GM12875 (cell line): ENCODE measurements at regions not wholly inside any gene's neighbourhood (a gene's known extent, or its start where the extent isn't known, plus 50 kb on each side); places are given as distances from the start of the nearest gene placed in this dataset.
"Not testable (repeated sequence)": the region's sequence is repeated elsewhere in the genome, so short reads cannot be mapped to it uniquely, and the experiment has no call there.

Source experiments
- H3K4me3 ChIP-seq: one replicate; pipeline ENCODE4 v1.5.1; 2011; ENCODE audit warnings: low read depth, low read length, control low read depth
- TF ChIP-seq, protein P1 (sequence below): IDR thresholded peaks from 2 replicates; pipeline ENCODE4 v1.5.1; 2011; ENCODE audit warnings: low read depth, mild to moderate bottlenecking, control low read depth, inconsistent platforms, low read length, moderate library complexity, borderline replicate concordance; ENCODE audit not compliant: insufficient read depth

GRCh38 chr3:162722337-162722736 is 1225.7 kb downstream of the OTOL1 start:
- H3K4me3 ChIP-seq = no peak overlapping the region
- TF ChIP-seq, protein P1, sequence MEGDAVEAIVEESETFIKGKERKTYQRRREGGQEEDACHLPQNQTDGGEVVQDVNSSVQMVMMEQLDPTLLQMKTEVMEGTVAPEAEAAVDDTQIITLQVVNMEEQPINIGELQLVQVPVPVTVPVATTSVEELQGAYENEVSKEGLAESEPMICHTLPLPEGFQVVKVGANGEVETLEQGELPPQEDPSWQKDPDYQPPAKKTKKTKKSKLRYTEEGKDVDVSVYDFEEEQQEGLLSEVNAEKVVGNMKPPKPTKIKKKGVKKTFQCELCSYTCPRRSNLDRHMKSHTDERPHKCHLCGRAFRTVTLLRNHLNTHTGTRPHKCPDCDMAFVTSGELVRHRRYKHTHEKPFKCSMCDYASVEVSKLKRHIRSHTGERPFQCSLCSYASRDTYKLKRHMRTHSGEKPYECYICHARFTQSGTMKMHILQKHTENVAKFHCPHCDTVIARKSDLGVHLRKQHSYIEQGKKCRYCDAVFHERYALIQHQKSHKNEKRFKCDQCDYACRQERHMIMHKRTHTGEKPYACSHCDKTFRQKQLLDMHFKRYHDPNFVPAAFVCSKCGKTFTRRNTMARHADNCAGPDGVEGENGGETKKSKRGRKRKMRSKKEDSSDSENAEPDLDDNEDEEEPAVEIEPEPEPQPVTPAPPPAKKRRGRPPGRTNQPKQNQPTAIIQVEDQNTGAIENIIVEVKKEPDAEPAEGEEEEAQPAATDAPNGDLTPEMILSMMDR = no peak

DNA sequence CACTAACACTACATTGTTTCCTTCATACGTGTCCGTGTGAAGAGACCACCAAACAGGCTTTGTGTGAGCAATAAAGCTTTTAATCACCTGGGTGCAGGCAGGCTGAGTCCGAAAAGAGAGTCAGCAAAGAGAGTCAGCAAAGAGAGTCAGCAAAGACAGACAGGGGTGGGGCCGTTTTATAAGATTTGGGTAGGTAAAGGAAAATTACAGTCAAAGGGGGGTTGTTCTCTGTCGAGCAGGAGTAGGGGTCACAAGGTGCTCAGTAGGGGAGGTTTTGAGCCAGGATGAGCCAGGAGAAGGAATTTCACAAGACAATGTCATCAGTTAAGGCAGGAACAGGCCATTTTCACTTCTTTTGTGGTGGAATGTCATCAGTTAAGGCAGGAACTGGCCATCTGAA is 1226.2 kb downstream of the OTOL1 start:
- H3K4me3 ChIP-seq = not testable (repeated sequence)

GRCh38 chr3:162729686-162730085 is 1233.1 kb downstream of the OTOL1 start:
- TF ChIP-seq, protein P1 = no peak
- no peak overlapping the region for H3K4me3 ChIP-seq

DNA sequence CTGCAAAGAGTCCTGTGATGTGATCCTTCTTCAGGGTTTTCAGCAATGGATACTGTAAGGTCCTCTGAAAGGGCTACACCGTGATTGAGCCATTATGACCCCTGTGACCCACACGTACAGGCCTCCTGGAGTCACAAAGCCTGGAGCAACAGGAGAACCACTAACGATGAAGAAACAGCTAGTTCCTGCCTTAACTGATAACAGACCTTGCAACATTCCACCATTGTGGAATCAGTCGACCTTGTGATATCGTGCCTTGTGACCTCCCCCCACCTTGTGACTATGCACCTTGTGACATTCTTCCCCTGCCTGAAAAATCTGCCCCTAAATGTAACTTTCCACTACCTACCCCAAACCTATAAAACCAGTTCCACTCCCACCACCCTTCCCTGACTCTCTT is 1235.4 kb downstream of the OTOL1 start:
- not testable (repeated sequence) for H3K4me3 ChIP-seq

- no peak overlapping the region for H3K4me3 ChIP-seq
- TF ChIP-seq, protein P1 = no peak
Measured at GRCh38 chr3:162738784-162739183, 1242.2 kb downstream of the OTOL1 start.

- TF ChIP-seq, protein P1 = no peak
- no peak overlapping the region for H3K4me3 ChIP-seq
Measured at GRCh38 chr3:162740941-162741596, 1244.5 kb downstream of the OTOL1 start.

GRCh38 chr3:162742159-162742717 is 1245.6 kb downstream of the OTOL1 start:
- H3K4me3 ChIP-seq = no peak overlapping the region
- TF ChIP-seq, protein P1 = no peak

DNA sequence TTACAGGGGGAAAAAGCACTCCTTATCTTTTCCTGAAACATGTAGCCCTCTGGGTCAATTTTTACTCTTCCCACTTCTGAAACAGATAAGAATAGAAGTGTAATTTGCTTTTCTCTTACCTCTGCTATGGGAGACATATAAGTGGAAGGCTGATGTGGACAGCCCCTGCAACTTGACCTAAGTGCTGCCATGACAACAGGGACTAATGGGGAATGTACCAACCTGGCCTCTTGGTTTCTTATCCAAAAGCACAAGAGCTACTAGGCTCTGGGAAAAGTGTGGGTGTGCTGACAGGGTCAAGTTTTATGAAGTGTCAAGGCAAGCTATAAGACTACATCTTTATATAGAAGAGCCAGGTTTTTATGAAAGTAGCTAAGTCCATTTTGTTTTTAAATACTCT is 1246.5 kb downstream of the OTOL1 start:
- TF ChIP-seq, protein P1 = no peak
- no peak overlapping the region for H3K4me3 ChIP-seq
